WTC11 (cell line): ENCODE measurements at regions not wholly inside any gene's neighbourhood (a gene's known extent, or its start where the extent isn't known, plus 50 kb on each side); places are given as distances from the start of the nearest gene placed in this dataset.

Source experiments
- ATAC-seq: fragments of 200-7000 bp; cut with Tn5 transposase; 2 replicates; pipeline ENCODE4 v1.10.0; 2021; ENCODE audit warnings: mild to moderate bottlenecking, moderate library complexity
- CTCF ChIA-PET: fragments of 300-600 bp; sonication (Branson Sonifier 250); formaldehyde crosslinking; loops from one replicate; lab custom pipeline; 2021; ENCODE audit warnings: antibody characterized with exemption; lab: Charles Lee
- POLR2A ChIA-PET: fragments of 350-600 bp; sonication (Branson Sonifier 250); formaldehyde crosslinking; loops from one replicate; lab custom pipeline; 2021; ENCODE audit warnings: antibody characterized with exemption; lab: Charles Lee
- DNase-seq: peaks from one replicate; pipeline ENCODE4 v3.0.0; 2021; ENCODE audit warnings: low spot score
- H3K27ac Mint-ChIP-seq: 2 replicates; pipeline ENCODE4 v1.8.0; 2021; ENCODE audit warnings: mixed read lengths
- H3K27me3 Mint-ChIP-seq: 2 replicates; pipeline ENCODE4 v1.8.0; 2021; ENCODE audit warnings: low read depth, mild to moderate bottlenecking, moderate library complexity, mixed read lengths
- H3K36me3 Mint-ChIP-seq: 2 replicates; pipeline ENCODE4 v1.8.0; 2021; ENCODE audit warnings: mixed read lengths
- H3K4me1 Mint-ChIP-seq: 2 replicates; pipeline ENCODE4 v1.8.0; 2022; ENCODE audit warnings: mixed read lengths
- H3K4me3 Mint-ChIP-seq: 2 replicates; pipeline ENCODE4 v1.8.0; 2021; ENCODE audit warnings: mild to moderate bottlenecking, moderate library complexity, mixed read lengths
- H3K9me3 Mint-ChIP-seq: 2 replicates; pipeline ENCODE4 v1.8.0; 2021; ENCODE audit warnings: mixed read lengths
- CREB1 ChIP-seq: sonication (generic); formaldehyde crosslinking; IDR thresholded peaks from 2 replicates; pipeline ENCODE4 v1.8.0; 2023; ENCODE audit warnings: mild to moderate bottlenecking, missing genetic modification reagents
- CREM ChIP-seq: sonication (generic); formaldehyde crosslinking; IDR thresholded peaks from 2 replicates; pipeline ENCODE4 v1.8.1; 2022; ENCODE audit warnings: mild to moderate bottlenecking, missing genetic modification reagents, moderate library complexity
- ESRRA ChIP-seq: sonication (generic); formaldehyde crosslinking; IDR thresholded peaks from 2 replicates; pipeline ENCODE4 v1.8.1; 2022; ENCODE audit warnings: mild to moderate bottlenecking, missing genetic modification reagents, borderline replicate concordance
- HMGA2 ChIP-seq: fragments of 250-450 bp; sonication (Bioruptor Pico); IDR thresholded peaks from 2 replicates; pipeline ENCODE4 v1.4.0; 2021; ENCODE audit warnings: mild to moderate bottlenecking, moderate library complexity
- JUN ChIP-seq: sonication (generic); formaldehyde crosslinking; IDR thresholded peaks from 2 replicates; pipeline ENCODE4 v1.8.0; 2023; ENCODE audit warnings: mild to moderate bottlenecking, missing genetic modification reagents
- MXD4 ChIP-seq: fragments of 250-450 bp; sonication (Bioruptor Pico); IDR thresholded peaks from 2 replicates; pipeline ENCODE4 v1.8.0; 2021; ENCODE audit warnings: mild to moderate bottlenecking, moderate library complexity, borderline replicate concordance
- NFYB ChIP-seq: sonication (generic); formaldehyde crosslinking; conservative IDR thresholded peaks from 2 replicates; pipeline ENCODE4 v1.8.0; 2022; ENCODE audit warnings: low read depth, missing genetic modification reagents
- NR1H2 ChIP-seq: sonication (generic); formaldehyde crosslinking; IDR thresholded peaks from 2 replicates; pipeline ENCODE4 v1.9.0; 2021; ENCODE audit warnings: mild to moderate bottlenecking, moderate library complexity, missing genetic modification reagents
- OVOL2 ChIP-seq: fragments of 250-450 bp; sonication (Bioruptor Pico); IDR thresholded peaks from 2 replicates; pipeline ENCODE4 v1.9.0; 2021; ENCODE audit warnings: mild to moderate bottlenecking, borderline replicate concordance
- RELA ChIP-seq: sonication (generic); formaldehyde crosslinking; IDR thresholded peaks from 2 replicates; pipeline ENCODE4 v1.8.1; 2022; ENCODE audit warnings: missing genetic modification reagents, mild to moderate bottlenecking, borderline replicate concordance
- SMAD3 ChIP-seq: sonication (generic); formaldehyde crosslinking; IDR thresholded peaks from 2 replicates; pipeline ENCODE4 v1.8.0; 2022; ENCODE audit warnings: missing genetic modification reagents, mild to moderate bottlenecking, borderline replicate concordance
- SOX15 ChIP-seq: fragments of 250-450 bp; sonication (Bioruptor Pico); IDR thresholded peaks from 2 replicates; pipeline ENCODE4 v1.9.0; 2021; ENCODE audit warnings: mild to moderate bottlenecking
- SP1 ChIP-seq: sonication (generic); formaldehyde crosslinking; conservative IDR thresholded peaks from 2 replicates; pipeline ENCODE4 v1.8.1; 2022; ENCODE audit warnings: missing genetic modification reagents
- TCF7 ChIP-seq: sonication (generic); formaldehyde crosslinking; IDR thresholded peaks from 2 replicates; pipeline ENCODE4 v1.8.0; 2022; ENCODE audit warnings: mild to moderate bottlenecking, low read depth, missing genetic modification reagents, moderate library complexity
- ZBTB21 ChIP-seq: sonication (generic); formaldehyde crosslinking; IDR thresholded peaks from 2 replicates; pipeline ENCODE4 v1.8.1; 2023; ENCODE audit warnings: mild to moderate bottlenecking, missing genetic modification reagents, borderline replicate concordance
- ZNF138 ChIP-seq: sonication (generic); formaldehyde crosslinking; conservative IDR thresholded peaks from 2 replicates; pipeline ENCODE4 v1.8.1; 2022; ENCODE audit warnings: mild to moderate bottlenecking, moderate library complexity, missing genetic modification reagents
- ZNF317 ChIP-seq: sonication (generic); formaldehyde crosslinking; IDR thresholded peaks from 2 replicates; pipeline ENCODE4 v1.8.1; 2023; ENCODE audit warnings: low read depth, mild to moderate bottlenecking, moderate library complexity, missing genetic modification reagents, borderline replicate concordance
- ZNF416 ChIP-seq: fragments of 250-450 bp; sonication (Bioruptor Pico); IDR thresholded peaks from 2 replicates; pipeline ENCODE4 v1.9.0; 2021; ENCODE audit warnings: mild to moderate bottlenecking, inconsistent platforms
- ZNF671 ChIP-seq: fragments of 250-450 bp; sonication (Bioruptor Pico); IDR thresholded peaks from 2 replicates; pipeline ENCODE4 v1.8.0; 2021; ENCODE audit warnings: mild to moderate bottlenecking
- TF ChIP-seq, protein P1 (sequence below): sonication (generic); formaldehyde crosslinking; IDR thresholded peaks from 2 replicates; pipeline ENCODE4 v1.8.1; 2023; ENCODE audit warnings: mild to moderate bottlenecking, missing genetic modification reagents
- TF ChIP-seq, protein P2 (sequence below): sonication (generic); formaldehyde crosslinking; IDR thresholded peaks from 2 replicates; pipeline ENCODE4 v1.8.1; 2023; ENCODE audit warnings: mild to moderate bottlenecking, moderate library complexity, missing genetic modification reagents
- TF ChIP-seq, protein P3 (sequence below): sonication (generic); formaldehyde crosslinking; IDR thresholded peaks from 2 replicates; pipeline ENCODE4 v1.8.1; 2023; ENCODE audit warnings: mild to moderate bottlenecking, missing genetic modification reagents, moderate library complexity

DNA sequence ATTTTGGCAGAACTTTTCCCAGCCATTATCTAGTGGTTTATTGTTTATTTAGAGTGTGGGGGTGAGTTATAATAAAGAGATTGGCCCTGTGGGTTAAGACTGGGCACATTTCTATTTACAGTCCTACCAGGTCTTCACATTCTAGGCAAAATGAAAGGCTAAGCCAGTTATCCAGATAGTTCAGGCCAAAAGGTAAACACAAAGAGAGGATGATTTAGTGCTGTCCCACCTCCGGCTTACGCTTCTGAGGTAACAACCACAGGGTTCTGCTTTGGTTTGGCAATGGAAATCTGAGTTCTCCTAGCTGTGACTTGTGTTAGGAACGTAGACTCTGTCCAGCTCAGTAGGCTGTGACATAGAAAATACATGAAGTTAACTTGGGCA is 50.3 kb upstream of the PTPRK start:
- no peaks in the 10 kb centered on the region for H3K27me3 Mint-ChIP-seq
- POLR2A ChIA-PET: no interaction called here

DNA sequence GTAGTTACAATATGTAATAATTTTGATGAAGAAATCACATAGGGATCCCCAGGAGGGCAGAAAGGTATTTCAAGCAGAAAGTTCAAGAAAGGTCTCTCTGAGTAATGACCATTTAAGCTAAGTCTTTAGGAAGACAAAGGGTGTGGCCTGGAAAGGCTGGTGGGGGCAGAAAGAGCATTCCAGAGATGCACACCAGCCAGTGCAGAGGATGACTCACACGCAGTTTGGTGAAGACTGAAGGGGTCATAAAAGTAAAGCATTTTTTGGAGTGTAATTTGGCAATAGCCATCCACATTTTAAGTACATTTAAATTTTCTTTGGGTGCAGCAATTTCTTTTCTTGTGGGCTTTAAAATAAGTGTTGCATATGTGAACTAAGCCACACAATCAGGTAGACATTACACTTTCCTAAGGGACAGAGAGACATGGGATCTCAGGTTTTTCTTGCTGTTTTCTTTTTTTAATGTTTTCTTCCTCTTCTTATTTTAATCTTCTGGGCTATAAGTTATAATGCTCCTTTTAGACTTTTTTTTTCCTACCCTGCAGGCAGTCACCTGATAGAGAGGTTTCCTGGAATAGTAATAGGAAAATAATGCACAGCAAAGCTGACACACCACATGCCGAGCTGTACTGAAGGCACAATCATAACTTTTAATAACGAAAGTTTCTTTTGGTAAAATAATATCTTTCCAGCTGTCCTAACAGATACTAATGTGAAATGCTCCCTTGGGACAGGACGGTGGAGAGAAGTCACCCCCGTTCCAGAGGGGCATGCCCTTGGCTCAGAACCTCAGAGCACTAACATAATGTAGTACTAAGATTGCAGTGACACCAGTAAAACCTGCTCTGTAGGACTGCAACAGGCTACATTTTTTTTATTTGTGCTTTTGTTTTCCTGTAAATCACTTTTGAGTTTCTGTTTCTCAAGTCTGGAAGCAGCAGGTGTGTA is 49.6 kb upstream of the PTPRK start:
- no peak for DNase-seq

More for the DNA sequence above, 50.3 kb upstream of the PTPRK start:
- CTCF ChIA-PET: no interaction called here
- ATAC-seq (no peak), DNase-seq (no peak)
- TF ChIP-seq SP1 (CRISPR knock-in tag) (no peak), TCF7 (CRISPR knock-in tag) (no peak), ZNF138 (CRISPR knock-in tag) (no peak), MXD4 (CRISPR knock-in tag) (no peak), JUN (CRISPR knock-in tag) (no peak), SMAD3 (CRISPR knock-in tag) (no peak), ZNF671 (CRISPR knock-in tag) (no peak)
- TF ChIP-seq, protein P1, sequence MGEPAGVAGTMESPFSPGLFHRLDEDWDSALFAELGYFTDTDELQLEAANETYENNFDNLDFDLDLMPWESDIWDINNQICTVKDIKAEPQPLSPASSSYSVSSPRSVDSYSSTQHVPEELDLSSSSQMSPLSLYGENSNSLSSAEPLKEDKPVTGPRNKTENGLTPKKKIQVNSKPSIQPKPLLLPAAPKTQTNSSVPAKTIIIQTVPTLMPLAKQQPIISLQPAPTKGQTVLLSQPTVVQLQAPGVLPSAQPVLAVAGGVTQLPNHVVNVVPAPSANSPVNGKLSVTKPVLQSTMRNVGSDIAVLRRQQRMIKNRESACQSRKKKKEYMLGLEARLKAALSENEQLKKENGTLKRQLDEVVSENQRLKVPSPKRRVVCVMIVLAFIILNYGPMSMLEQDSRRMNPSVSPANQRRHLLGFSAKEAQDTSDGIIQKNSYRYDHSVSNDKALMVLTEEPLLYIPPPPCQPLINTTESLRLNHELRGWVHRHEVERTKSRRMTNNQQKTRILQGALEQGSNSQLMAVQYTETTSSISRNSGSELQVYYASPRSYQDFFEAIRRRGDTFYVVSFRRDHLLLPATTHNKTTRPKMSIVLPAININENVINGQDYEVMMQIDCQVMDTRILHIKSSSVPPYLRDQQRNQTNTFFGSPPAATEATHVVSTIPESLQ (CRISPR knock-in tag): no peak
- H3K9me3 Mint-ChIP-seq: peaks cover 22% of the 10 kb centered on the region
- no peak overlapping the region for H3K27ac Mint-ChIP-seq
- H3K36me3 Mint-ChIP-seq: no peaks in the 10 kb centered on the region
- no peak overlapping the region for H3K4me3 Mint-ChIP-seq
- H3K4me1 Mint-ChIP-seq: peaks cover 13% of the 10 kb centered on the region

More for the DNA sequence above, 49.6 kb upstream of the PTPRK start:
- H3K4me3 Mint-ChIP-seq: no peak overlapping the region
- H3K27ac Mint-ChIP-seq: no peak overlapping the region
- POLR2A ChIA-PET: no interaction called here
- H3K9me3 Mint-ChIP-seq: peaks cover 22% of the 10 kb centered on the region
- peak; percentile 83 for ATAC-seq
- no peaks in the 10 kb centered on the region for H3K36me3 Mint-ChIP-seq
- CTCF ChIA-PET: no interaction called here
- peaks cover 13% of the 10 kb centered on the region for H3K4me1 Mint-ChIP-seq
- no peaks in the 10 kb centered on the region for H3K27me3 Mint-ChIP-seq
- TF ChIP-seq CREB1 (no peak), SP1 (CRISPR knock-in tag) (no peak), RELA (CRISPR knock-in tag) (no peak), CREM (CRISPR knock-in tag) (no peak), OVOL2 (CRISPR knock-in tag) (no peak), SOX15 (CRISPR knock-in tag) (no peak), JUN (CRISPR knock-in tag) (no peak), ZNF317 (CRISPR knock-in tag) (no peak), HMGA2 (no peak), ESRRA (CRISPR knock-in tag) (no peak), NFYB (CRISPR knock-in tag) (no peak), ZNF416 (CRISPR knock-in tag) (no peak), ZNF138 (CRISPR knock-in tag) (no peak), NR1H2 (no peak), SMAD3 (CRISPR knock-in tag) (no peak), ZBTB21 (CRISPR knock-in tag) (no peak)
- TF ChIP-seq, protein P2, sequence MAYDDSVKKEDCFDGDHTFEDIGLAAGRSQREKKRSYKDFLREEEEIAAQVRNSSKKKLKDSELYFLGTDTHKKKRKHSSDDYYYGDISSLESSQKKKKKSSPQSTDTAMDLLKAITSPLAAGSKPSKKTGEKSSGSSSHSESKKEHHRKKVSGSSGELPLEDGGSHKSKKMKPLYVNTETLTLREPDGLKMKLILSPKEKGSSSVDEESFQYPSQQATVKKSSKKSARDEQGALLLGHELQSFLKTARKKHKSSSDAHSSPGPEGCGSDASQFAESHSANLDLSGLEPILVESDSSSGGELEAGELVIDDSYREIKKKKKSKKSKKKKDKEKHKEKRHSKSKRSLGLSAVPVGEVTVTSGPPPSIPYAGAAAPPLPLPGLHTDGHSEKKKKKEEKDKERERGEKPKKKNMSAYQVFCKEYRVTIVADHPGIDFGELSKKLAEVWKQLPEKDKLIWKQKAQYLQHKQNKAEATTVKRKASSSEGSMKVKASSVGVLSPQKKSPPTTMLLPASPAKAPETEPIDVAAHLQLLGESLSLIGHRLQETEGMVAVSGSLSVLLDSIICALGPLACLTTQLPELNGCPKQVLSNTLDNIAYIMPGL (CRISPR knock-in tag): no peak
- TF ChIP-seq, protein P3, sequence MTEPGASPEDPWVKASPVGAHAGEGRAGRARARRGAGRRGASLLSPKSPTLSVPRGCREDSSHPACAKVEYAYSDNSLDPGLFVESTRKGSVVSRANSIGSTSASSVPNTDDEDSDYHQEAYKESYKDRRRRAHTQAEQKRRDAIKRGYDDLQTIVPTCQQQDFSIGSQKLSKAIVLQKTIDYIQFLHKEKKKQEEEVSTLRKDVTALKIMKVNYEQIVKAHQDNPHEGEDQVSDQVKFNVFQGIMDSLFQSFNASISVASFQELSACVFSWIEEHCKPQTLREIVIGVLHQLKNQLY (CRISPR knock-in tag): no peak
